Muscle layer of colon (tissue), 2 donors: ENCODE measurements at regions not wholly inside any gene's neighbourhood (a gene's known extent, or its start where the extent isn't known, plus 50 kb on each side); places are given as distances from the start of the nearest gene placed in this dataset.

Experiments used
- H3K27ac ChIP-seq: one replicate; pipeline ENCODE4 v1.7.0; 2013; ENCODE audit warnings: low read depth, mild to moderate bottlenecking, low read length, moderate library complexity
- H3K27me3 ChIP-seq, 2 donors: one replicate each; pipeline ENCODE4 v1.7.0; 2013; ENCODE audit warnings: low read length in 2 of 2, mild to moderate bottlenecking in 2 of 2; ENCODE audit not compliant: insufficient read depth in 2 of 2, control insufficient read depth in 1 of 2
- H3K36me3 ChIP-seq: one replicate; pipeline ENCODE4 v1.7.0; 2013; ENCODE audit warnings: mild to moderate bottlenecking, low read length; ENCODE audit not compliant: insufficient read depth
- H3K4me1 ChIP-seq: one replicate; pipeline ENCODE4 v1.7.0; 2013; ENCODE audit warnings: mild to moderate bottlenecking, low read length; ENCODE audit not compliant: insufficient read depth
- H3K4me3 ChIP-seq, 2 donors: one replicate each; pipeline ENCODE4 v1.7.0; 2013; ENCODE audit warnings: low read length in 2 of 2, low read depth in 1 of 2, mild to moderate bottlenecking in 1 of 2, moderate library complexity in 1 of 2
- H3K9ac ChIP-seq: one replicate; pipeline ENCODE4 v1.7.0; 2013; ENCODE audit warnings: low read length
- H3K9me3 ChIP-seq: one replicate; pipeline ENCODE4 v1.7.0; 2013; ENCODE audit warnings: mild to moderate bottlenecking, low read length
- donor health status: abdominal sarcoma.
- donor health status: Adenocarcinoma of cecum.

GRCh38 chr2:180655393-180655792 lies 325.0 kb upstream of the UBE2E3 start:
- Histone ChIP-seq H3K4me3 (no peak overlapping the region), H3K4me1 (no peaks in the 10 kb centered on the region), H3K27ac (no peak overlapping the region), H3K9ac (no peak overlapping the region), H3K9me3 (no peaks in the 10 kb centered on the region), H3K27me3 (no peaks in the 10 kb centered on the region), H3K36me3 (no peaks in the 10 kb centered on the region)

DNA sequence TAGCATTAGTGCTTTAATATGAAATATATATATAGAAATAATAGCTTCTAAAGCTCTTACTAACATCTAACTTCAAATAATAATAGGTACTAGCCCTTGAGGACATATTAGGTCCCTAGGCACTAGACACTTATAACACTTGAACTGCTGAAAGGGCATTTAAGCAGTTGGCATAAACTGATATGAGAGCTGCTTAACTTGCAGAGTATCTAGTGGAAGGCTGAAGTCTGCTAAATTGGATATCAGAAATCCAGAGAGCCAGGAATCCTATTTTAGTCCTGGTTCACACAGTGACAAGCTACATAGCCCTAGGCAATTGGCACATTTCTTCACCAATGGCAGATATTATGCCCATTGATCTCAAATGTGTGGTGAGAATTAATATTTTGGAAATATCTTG lies 326.9 kb upstream of the UBE2E3 start:
- Histone ChIP-seq H3K36me3 (no peaks in the 10 kb centered on the region), H3K27ac (no peak overlapping the region), H3K9me3 (no peaks in the 10 kb centered on the region), H3K9ac (no peak overlapping the region), H3K4me1 (no peaks in the 10 kb centered on the region), H3K4me3 (no peak overlapping the region), H3K27me3 (no peaks in the 10 kb centered on the region)

DNA sequence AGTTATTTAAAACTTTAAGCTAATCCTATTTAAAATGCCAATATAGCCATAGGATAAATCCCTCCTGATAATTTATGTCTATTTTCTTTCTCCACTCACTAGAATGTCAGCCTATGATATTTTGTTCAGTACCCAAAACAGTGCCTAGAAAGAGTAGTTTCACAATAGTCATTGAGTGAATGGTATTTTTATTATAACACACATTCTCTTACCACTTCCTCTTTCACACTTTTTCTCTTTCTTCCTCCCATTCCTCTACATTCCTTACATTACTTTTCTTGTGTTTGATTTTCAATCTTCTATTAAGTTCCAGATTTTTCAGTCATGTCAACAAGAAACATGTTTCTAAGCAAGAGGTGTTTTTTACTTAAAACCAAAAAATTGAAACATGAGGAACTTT lies 327.6 kb upstream of the UBE2E3 start:
- H3K27me3 ChIP-seq = no peaks in the 10 kb centered on the region
- H3K4me3 ChIP-seq = no peak overlapping the region
- no peak overlapping the region for H3K27ac ChIP-seq
- no peaks in the 10 kb centered on the region for H3K9me3 ChIP-seq
- no peak overlapping the region for H3K9ac ChIP-seq
- H3K4me1 ChIP-seq = peaks cover 5% of the 10 kb centered on the region
- no peaks in the 10 kb centered on the region for H3K36me3 ChIP-seq

- Histone ChIP-seq H3K36me3 (no peaks in the 10 kb centered on the region), H3K9ac (no peak overlapping the region), H3K4me3 (no peak overlapping the region), H3K4me1 (peaks cover 14% of the 10 kb centered on the region), H3K9me3 (no peaks in the 10 kb centered on the region), H3K27me3 (no peaks in the 10 kb centered on the region), H3K27ac (no peak overlapping the region)
These were observed 328.8 kb upstream of the UBE2E3 start for GRCh38 chr2:180651596-180651995.

- Histone ChIP-seq H3K27me3 (no peaks in the 10 kb centered on the region), H3K27ac (no peak overlapping the region), H3K9me3 (no peaks in the 10 kb centered on the region), H3K9ac (no peak overlapping the region), H3K4me1 (peaks cover 14% of the 10 kb centered on the region), H3K4me3 (no peak overlapping the region), H3K36me3 (no peaks in the 10 kb centered on the region)
These were observed 332.8 kb upstream of the UBE2E3 start for GRCh38 chr2:180647621-180648020.

DNA sequence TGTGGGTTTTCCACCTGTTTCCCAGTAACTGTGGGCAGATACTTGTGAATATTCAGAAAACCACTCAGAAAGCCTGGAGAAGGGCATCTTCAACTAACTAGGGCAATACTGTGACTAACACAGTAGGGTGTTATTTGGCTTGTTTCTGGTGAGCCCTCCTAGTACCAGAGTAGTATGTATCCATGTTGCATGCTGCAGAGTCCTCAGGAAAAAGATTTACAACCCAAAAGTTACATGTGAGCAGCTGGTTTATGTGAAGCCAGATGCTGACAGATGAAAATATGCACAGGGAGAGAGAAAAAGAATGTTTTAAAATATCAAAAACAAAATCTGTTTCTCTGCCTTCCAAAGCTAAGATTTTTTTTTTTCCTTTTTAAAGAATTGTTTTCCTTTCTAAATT lies 333.2 kb upstream of the UBE2E3 start:
- no peaks in the 10 kb centered on the region for H3K9me3 ChIP-seq
- no peak overlapping the region for H3K27ac ChIP-seq

DNA sequence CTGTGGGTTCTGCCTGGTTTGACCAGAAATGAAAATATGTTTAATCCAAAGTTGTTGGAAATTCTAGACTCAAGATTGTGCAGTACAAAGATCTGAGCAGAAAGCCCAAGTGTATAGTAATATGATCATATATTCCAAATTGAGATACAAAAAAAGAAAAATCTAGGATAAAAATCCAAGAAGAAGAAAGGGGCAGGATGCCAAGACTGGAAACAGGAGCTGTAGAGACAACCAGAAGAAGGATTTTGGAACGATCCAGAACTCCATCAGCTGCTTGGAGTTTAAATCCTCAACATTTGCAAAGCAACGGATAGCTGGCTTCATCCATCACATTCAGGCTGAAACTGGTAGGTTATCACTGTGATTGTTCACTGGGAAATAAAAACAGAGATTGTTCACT lies 333.6 kb upstream of the UBE2E3 start:
- Histone ChIP-seq H3K36me3 (no peaks in the 10 kb centered on the region), H3K9ac (no peak overlapping the region), H3K27ac (no peak overlapping the region)

More for the DNA sequence above, 333.2 kb upstream of the UBE2E3 start:
- H3K9ac ChIP-seq = no peak overlapping the region
- no peaks in the 10 kb centered on the region for H3K27me3 ChIP-seq
- peaks cover 14% of the 10 kb centered on the region for H3K4me1 ChIP-seq
- no peak overlapping the region for H3K4me3 ChIP-seq
- no peaks in the 10 kb centered on the region for H3K36me3 ChIP-seq

GRCh38 chr2:180644709-180645108 lies 335.7 kb upstream of the UBE2E3 start:
- no peak overlapping the region for H3K4me3 ChIP-seq
- no peaks in the 10 kb centered on the region for H3K36me3 ChIP-seq
- peaks cover 14% of the 10 kb centered on the region for H3K4me1 ChIP-seq
- no peak overlapping the region for H3K27ac ChIP-seq
- no peak overlapping the region for H3K9ac ChIP-seq
- no peaks in the 10 kb centered on the region for H3K27me3 ChIP-seq
- H3K9me3 ChIP-seq = no peaks in the 10 kb centered on the region

More for the DNA sequence above, 333.6 kb upstream of the UBE2E3 start:
- peaks cover 14% of the 10 kb centered on the region for H3K4me1 ChIP-seq
- H3K27me3 ChIP-seq = no peaks in the 10 kb centered on the region
- no peaks in the 10 kb centered on the region for H3K9me3 ChIP-seq
- no peak overlapping the region for H3K4me3 ChIP-seq

GRCh38 chr2:180630756-180631155 lies 349.6 kb upstream of the UBE2E3 start:
- Histone ChIP-seq H3K4me1 (no peaks in the 10 kb centered on the region), H3K9ac (no peak overlapping the region), H3K27ac (no peak overlapping the region), H3K27me3 (no peaks in the 10 kb centered on the region), H3K36me3 (no peaks in the 10 kb centered on the region), H3K9me3 (no peaks in the 10 kb centered on the region), H3K4me3 (no peak overlapping the region)

- no peak overlapping the region for H3K4me3 ChIP-seq
- no peaks in the 10 kb centered on the region for H3K4me1 ChIP-seq
- no peak overlapping the region for H3K9ac ChIP-seq
- H3K9me3 ChIP-seq = no peaks in the 10 kb centered on the region
- H3K27me3 ChIP-seq = no peaks in the 10 kb centered on the region
- no peak overlapping the region for H3K27ac ChIP-seq
- no peaks in the 10 kb centered on the region for H3K36me3 ChIP-seq
These were observed 355.2 kb upstream of the UBE2E3 start for GRCh38 chr2:180625006-180625844.

DNA sequence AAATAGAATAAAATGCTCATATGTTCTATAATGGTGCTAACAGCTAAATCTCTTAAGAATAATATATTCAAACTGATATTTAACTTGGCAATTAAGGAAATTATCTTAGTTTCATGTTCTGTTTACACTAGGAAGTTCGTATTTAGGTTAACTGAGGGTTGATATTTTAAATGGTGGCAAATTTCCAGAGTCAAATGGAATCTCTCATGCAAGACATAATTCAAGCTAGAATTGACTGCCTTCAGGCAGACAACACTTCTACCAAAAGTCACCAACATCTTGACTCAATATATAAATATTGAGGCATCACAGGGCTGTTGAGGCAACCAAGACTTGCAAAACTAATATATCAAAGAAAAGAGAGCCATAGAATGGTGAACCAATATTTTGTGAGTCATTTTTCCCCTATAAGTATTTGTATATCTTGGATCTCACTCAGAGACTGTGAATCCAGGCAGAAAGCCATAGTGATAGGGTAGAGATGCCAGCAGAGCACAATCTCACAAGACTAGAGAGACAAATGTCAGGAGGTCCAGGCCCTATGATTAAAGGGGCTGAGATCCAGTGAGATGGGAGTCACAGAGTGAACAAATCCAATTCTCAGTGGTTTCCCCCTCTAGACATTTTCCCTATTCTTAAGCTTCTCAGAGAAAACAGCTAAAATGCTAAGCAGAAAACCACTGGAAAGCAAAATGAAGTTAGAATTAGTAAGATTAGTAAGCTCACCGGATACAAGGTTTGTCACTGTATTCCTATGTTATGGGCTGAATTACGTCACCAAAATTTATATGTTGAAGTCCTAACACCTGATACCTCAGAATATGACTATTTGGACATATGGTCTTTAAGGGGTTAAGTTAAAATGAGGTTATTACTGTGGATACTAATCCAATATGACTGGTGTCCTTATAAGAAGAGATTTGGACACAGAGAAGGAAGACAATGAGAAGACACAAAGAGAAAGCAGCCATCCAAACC lies 358.2 kb upstream of the UBE2E3 start:
- Histone ChIP-seq H3K4me1 (no peaks in the 10 kb centered on the region), H3K36me3 (no peaks in the 10 kb centered on the region), H3K9me3 (no peaks in the 10 kb centered on the region), H3K4me3 (no peak overlapping the region), H3K9ac (no peak overlapping the region), H3K27ac (no peak overlapping the region), H3K27me3 (no peaks in the 10 kb centered on the region)
